LoVo (cell line): ENCODE measurements at regions not wholly inside any gene's neighbourhood (a gene's known extent, or its start where the extent isn't known, plus 50 kb on each side); places are given as distances from the start of the nearest gene placed in this dataset.
"Not testable (repeated sequence)": the region's sequence is repeated elsewhere in the genome, so short reads cannot be mapped to it uniquely, and the experiment has no call there.

Source experiments
- DNase-seq: peaks from one replicate; pipeline ENCODE4 v3.0.0-alpha.2; 2016; ENCODE audit warnings: low spot score

GRCh38 chr10:121134711-121135110, 283.5 kb downstream of the WDR11 start:
- no peak for DNase-seq

- DNase-seq = no peak
Measured at GRCh38 chr10:121135512-121135911, 284.4 kb downstream of the WDR11 start.

- DNase-seq = no peak
Measured at GRCh38 chr10:121137533-121137932, 286.4 kb downstream of the WDR11 start.

- no peak for DNase-seq
Measured at GRCh38 chr10:121138112-121138860, 287.1 kb downstream of the WDR11 start.

GRCh38 chr10:121138918-121139317, 287.8 kb downstream of the WDR11 start:
- no peak for DNase-seq

- not testable (repeated sequence) for DNase-seq
Measured at GRCh38 chr10:121145802-121146395, 294.7 kb downstream of the WDR11 start.

- no peak for DNase-seq
Measured at GRCh38 chr10:121148921-121149320, 297.8 kb downstream of the WDR11 start.

GRCh38 chr10:121152033-121152432, 300.9 kb downstream of the WDR11 start:
- no peak for DNase-seq

- no peak for DNase-seq
Measured at GRCh38 chr10:121152935-121153334, 301.8 kb downstream of the WDR11 start.

- no peak for DNase-seq
Measured at GRCh38 chr10:121154310-121154709, 303.1 kb downstream of the WDR11 start.

- DNase-seq = no peak
Measured at GRCh38 chr10:121154846-121155245, 303.7 kb downstream of the WDR11 start.

- no peak for DNase-seq
Measured at GRCh38 chr10:121155742-121156474, 304.7 kb downstream of the WDR11 start.

- peak; percentile 33 for DNase-seq
Measured at GRCh38 chr10:121157998-121158397, 306.8 kb downstream of the WDR11 start.

GRCh38 chr10:121158988-121159579, 307.9 kb downstream of the WDR11 start:
- DNase-seq = peak; percentile 59

- DNase-seq = peak; percentile 1
Measured at GRCh38 chr10:121159670-121160069, 308.5 kb downstream of the WDR11 start.

- no peak for DNase-seq
Measured at GRCh38 chr10:121165276-121165675, 314.1 kb downstream of the WDR11 start.

- DNase-seq = no peak
Measured at GRCh38 chr10:121167534-121168243, 316.5 kb downstream of the WDR11 start.

GRCh38 chr10:121168545-121169216, 317.5 kb downstream of the WDR11 start:
- no peak for DNase-seq

- DNase-seq = no peak
Measured at GRCh38 chr10:121169406-121169805, 318.2 kb downstream of the WDR11 start.

GRCh38 chr10:121171825-121172787, 320.9 kb downstream of the WDR11 start:
- DNase-seq = no peak
